C4-2B (cell line): ENCODE measurements at regions not wholly inside any gene's neighbourhood (a gene's known extent, or its start where the extent isn't known, plus 50 kb on each side); places are given as distances from the start of the nearest gene placed in this dataset.
"Not testable (repeated sequence)": the region's sequence is repeated elsewhere in the genome, so short reads cannot be mapped to it uniquely, and the experiment has no call there.

Experiments used
- H3K27ac ChIP-seq: fragments of 450-650 bp; 2 replicates; pipeline ENCODE4 v1.5.1; 2017
- CTCF ChIP-seq: fragments of 450-650 bp; conservative IDR thresholded peaks from 2 replicates; pipeline ENCODE4 v1.5.1; 2017; ENCODE audit warnings: mild to moderate bottlenecking
- ZFX ChIP-seq: fragments of 450-650 bp; IDR thresholded peaks from 2 replicates; pipeline ENCODE4 v1.6.1; 2017

- H3K27ac ChIP-seq, result no peak overlapping the region
- TF ChIP-seq CTCF (no peak), ZFX (no peak)
Observed at GRCh38 chr11:119578521-119579191, 150.3 kb downstream of the NECTIN1 start.

GRCh38 chr11:119573858-119574257 lies 150.9 kb upstream of the THY1 start:
- no peak overlapping the region for H3K27ac ChIP-seq
- TF ChIP-seq ZFX, result no peak
- TF ChIP-seq CTCF, result no peak

DNA sequence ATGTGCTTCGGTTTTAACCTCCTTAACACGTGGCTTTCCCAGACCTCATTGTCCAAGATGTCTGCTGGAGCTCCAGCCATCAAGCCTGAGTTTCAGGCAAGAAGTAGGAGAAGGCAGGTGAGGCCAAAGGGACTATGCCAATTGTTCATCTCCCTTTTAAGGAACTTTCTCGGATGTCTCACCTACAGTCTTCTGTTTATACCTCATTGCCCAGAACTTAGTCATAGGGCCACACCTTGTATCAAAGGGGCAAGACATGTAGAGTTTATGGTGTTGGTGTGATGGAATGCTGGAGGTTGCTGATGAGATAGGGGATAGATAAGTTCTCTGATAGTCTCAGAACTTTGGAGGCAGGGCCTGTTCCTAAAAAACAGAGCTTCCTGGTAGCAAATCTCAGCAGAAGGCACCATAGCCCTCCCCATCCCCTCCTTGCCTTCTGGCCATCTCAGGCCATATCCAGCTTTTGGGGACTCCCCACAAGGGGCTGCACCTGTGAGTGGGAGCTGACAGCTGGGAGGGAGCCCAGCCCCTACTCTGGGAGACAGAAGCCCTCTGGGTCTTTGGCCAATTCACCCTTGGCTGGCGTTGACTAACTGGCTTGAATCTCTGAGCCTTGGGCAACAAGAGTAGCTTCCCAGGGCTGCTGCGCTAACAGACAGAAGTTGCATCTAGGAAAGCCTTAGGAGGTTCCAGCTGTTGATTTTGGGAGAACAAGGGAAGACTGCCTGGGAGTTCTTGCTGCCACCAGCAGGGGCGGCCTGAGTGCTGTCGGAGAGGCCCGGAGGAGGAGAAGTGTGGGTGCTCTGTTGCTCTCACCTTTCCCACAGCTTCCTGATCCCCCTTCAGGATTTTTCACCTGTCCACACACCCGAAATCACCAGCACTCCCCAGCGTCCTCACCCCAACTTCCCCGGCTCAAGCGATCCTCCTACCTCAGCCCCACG lies 149.8 kb upstream of the THY1 start:
- TF ChIP-seq ZFX (no peak), CTCF (no peak)
- H3K27ac ChIP-seq, result no peak overlapping the region

GRCh38 chr11:119571311-119571710 lies 148.3 kb upstream of the THY1 start:
- no peak overlapping the region for H3K27ac ChIP-seq

DNA sequence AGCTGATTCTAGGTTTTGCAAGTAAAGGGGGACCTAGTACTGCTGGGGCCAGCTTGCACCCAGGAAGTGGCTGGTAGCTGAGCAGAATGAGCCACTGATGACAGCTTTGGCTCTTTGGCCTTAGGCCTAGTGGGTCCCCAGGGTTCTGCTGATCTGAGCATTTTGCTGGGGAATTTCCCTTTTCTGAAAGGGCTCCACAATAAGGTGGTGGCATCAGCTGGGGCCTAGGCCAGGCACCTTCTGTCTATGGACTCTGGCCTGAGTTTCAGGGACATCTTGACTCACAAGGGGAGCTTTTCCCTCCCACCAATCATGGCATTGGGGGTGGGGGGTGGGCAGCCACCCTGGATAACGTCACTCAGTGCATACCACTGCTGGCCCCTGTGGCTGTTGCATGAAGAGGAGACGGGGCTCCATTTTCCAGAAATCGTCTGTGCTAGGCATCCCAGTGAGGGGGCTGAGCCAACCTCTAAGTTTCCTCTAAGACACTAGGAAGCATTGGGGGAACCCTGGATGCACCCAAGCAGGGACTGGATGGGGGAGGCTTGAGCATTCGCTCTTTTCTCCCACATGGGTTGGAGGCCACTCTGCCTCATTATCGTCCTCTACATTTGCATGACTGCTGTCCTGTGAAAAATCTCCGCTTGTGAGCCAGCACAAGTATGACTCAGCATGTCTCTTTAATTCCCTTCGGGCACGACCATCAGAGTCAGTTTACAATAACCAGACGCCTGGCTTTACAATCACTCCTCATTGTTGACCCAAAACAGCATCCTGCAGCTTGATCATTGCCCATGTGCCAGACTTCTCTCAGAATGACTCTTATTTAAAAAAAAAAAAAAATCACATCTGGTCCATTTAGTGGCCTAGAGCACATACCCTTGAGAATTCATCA lies 145.0 kb upstream of the THY1 start:
- H3K27ac ChIP-seq, result no peak overlapping the region
- TF ChIP-seq CTCF (no peak), ZFX (no peak)

More at GRCh38 chr11:119571311-119571710, 148.3 kb upstream of the THY1 start:
- TF ChIP-seq CTCF (no peak), ZFX (no peak)

DNA sequence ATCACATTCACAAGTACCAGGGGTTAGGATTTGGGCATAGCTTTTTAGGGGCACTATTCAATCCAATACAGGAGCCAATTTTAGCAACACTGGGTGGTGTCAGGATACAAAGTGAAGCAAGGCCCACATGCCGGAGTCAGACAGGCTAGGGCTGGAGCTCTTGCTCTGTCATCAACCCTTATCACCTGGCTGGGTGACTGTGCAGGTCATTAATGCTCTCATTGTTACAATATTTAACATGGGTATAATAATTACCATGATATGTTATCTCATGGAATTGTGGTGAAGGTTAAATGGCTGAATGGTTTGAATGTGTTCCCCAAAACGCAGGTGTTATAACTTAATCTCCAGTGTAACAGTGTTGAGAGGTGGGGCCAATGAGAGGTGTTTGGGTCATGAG lies 143.3 kb upstream of the THY1 start:
- TF ChIP-seq ZFX, result no peak
- TF ChIP-seq CTCF, result no peak

DNA sequence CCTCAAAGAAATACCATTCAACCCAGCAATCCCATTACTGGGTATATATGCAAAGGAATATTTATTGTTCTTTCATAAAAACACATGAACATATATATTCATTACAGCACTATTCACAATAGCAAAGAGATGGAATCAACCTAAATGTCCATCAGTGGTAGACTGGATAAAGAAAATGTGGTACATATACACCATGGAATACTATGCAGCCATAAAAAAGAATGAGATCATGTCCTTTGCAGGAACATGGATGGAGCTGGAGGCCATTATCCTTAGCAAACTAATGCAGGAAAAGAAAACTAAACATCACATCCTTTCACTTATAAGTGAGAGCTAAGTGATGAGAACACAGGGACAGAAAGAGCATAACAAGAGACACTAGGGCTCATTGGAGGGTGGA lies 142.7 kb upstream of the THY1 start:
- not testable (repeated sequence) for H3K27ac ChIP-seq

More for the DNA sequence above, 143.3 kb upstream of the THY1 start:
- no peak overlapping the region for H3K27ac ChIP-seq
